Skeletal muscle tissue (tissue), 3 donors: ENCODE measurements at regions not wholly inside any gene's neighbourhood (a gene's known extent, or its start where the extent isn't known, plus 50 kb on each side); places are given as distances from the start of the nearest gene placed in this dataset.

Source experiments
- H3K27ac ChIP-seq: one replicate; pipeline ENCODE4 v1.7.0; 2013; ENCODE audit warnings: mild to moderate bottlenecking, low read depth, low read length, inconsistent platforms
- H3K27me3 ChIP-seq, 3 donors: one replicate each; pipeline ENCODE4 v1.7.0; 2013; ENCODE audit warnings: low read length in 3 of 3; ENCODE audit not compliant: control insufficient read depth in 3 of 3, insufficient read depth in 3 of 3
- H3K36me3 ChIP-seq, 3 donors: one replicate each; pipeline ENCODE4 v1.7.0; 2013; ENCODE audit warnings: low read length in 3 of 3; ENCODE audit not compliant: control insufficient read depth in 3 of 3, insufficient read depth in 3 of 3
- H3K4me1 ChIP-seq, 3 donors: one replicate each; pipeline ENCODE4 v1.7.0; 2013; ENCODE audit warnings: low read length in 3 of 3, mild to moderate bottlenecking in 3 of 3; ENCODE audit not compliant: control insufficient read depth in 3 of 3, insufficient read depth in 3 of 3
- H3K4me3 ChIP-seq, 3 donors: one replicate each; pipeline ENCODE4 v1.7.0; 2013; ENCODE audit warnings: low read length in 3 of 3
- H3K9ac ChIP-seq, 3 donors: one replicate each; pipeline ENCODE4 v1.7.0; 2013; ENCODE audit warnings: low read length in 3 of 3, mild to moderate bottlenecking in 3 of 3, moderate library complexity in 2 of 3, low read depth in 1 of 3
- H3K9me3 ChIP-seq, 3 donors: one replicate each; pipeline ENCODE4 v1.7.0; 2013; ENCODE audit warnings: low read length in 3 of 3; ENCODE audit not compliant: control insufficient read depth in 3 of 3
- donor health status: Osteomylitis.

DNA sequence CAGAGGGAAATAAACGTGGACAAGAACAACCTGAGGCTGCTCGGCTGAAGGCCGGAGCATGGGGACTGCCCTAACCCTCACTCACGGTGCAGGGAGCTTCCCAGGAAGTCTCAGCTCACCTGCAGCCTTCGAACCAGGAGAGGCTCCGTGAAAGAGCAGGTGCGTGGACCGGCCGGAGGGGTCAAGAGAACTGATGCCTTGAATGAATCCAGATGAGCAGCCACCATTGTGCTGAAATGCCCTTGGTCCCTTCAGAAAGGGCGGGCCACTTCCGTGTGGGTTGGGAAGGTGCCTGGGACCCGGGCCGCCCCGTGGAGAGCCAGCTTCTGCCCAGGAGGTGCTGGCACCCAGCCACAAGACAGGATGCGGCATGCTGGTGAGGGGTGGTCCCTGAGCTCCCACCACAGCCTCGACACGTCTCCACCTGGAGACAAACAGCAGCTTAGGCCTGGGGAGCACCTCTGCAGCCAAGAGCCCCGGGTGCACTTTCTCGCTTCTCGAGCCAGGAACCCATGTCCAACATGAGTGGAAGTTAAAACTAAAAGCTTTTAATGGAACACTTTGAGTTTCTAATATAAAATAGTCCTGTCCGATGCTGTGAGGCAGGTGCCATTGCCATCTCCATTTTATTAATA, 83.5 kb downstream of the TTLL2 start:
- Histone ChIP-seq H3K4me3 (no peak overlapping the region), H3K36me3 (no peaks in the 10 kb centered on the region)

DNA sequence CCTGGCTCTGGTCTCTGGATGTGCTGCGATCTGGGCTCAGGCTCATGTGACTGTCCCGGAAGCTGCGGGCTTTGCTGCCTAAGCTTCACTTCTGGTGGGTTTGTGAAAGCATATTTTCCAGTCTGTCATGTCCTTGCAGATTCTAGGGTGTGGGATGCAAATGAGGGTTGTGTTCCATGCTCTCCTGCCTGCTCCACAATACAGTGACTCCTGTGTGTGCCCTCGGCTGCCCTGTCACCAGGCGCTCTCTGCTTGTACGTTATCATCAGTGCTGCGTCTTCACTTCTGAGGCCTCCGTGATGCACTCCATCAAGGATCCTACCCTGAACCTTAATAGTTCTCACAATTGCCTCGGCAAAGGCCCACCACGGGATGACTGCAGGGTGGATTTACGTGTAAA, 84.2 kb downstream of the TTLL2 start:
- H3K4me1 ChIP-seq, result no peaks in the 10 kb centered on the region
- H3K4me3 ChIP-seq, result no peak overlapping the region
- peaks cover 4 to 39% (median 28%) of the 10 kb centered on the region in 3 donors for H3K27me3 ChIP-seq
- H3K9me3 ChIP-seq, result no peaks in the 10 kb centered on the region
- no peaks in the 10 kb centered on the region for H3K36me3 ChIP-seq
- H3K9ac ChIP-seq, result peak overlapping the region in 1 of 3 donors; percentile 8
- H3K27ac ChIP-seq, result no peak overlapping the region

More for the DNA sequence above, 83.5 kb downstream of the TTLL2 start:
- H3K9ac ChIP-seq, result no peak overlapping the region
- no peaks in the 10 kb centered on the region for H3K9me3 ChIP-seq
- H3K27me3 ChIP-seq, result peaks cover 4 to 39% (median 31%) of the 10 kb centered on the region in 3 donors
- no peak overlapping the region for H3K27ac ChIP-seq
- no peaks in the 10 kb centered on the region for H3K4me1 ChIP-seq

GRCh38 chr6:167409694-167410093, 84.8 kb downstream of the TTLL2 start:
- Histone ChIP-seq H3K36me3 (no peaks in the 10 kb centered on the region), H3K9me3 (no peaks in the 10 kb centered on the region), H3K9ac (no peak overlapping the region), H3K4me3 (no peak overlapping the region), H3K4me1 (no peaks in the 10 kb centered on the region), H3K27me3 (peaks cover 3 to 34% (median 22%) of the 10 kb centered on the region in 3 donors), H3K27ac (no peak overlapping the region)

DNA sequence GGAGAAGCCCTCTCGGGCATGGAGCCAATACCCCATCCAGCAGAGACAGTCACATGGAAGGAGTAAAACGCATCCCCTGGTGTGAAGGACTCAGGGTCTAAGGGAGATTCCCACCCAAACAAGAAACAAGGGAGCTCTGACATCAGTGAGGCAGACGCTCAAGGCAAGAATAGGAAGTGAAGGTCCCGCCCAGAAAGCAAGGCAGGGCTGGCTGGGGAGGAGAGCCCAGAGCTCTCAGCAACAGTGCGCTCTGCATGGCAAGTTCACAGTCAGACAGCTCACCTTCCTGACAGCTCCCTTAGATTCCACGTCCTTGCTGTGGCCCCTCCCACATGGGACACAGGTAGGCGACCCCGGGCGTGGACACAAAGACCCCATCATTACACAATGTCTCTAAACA, 85.6 kb downstream of the TTLL2 start:
- no peaks in the 10 kb centered on the region for H3K4me1 ChIP-seq
- no peak overlapping the region for H3K27ac ChIP-seq
- no peaks in the 10 kb centered on the region for H3K36me3 ChIP-seq
- H3K9me3 ChIP-seq, result no peaks in the 10 kb centered on the region
- no peak overlapping the region for H3K4me3 ChIP-seq
- H3K9ac ChIP-seq, result no peak overlapping the region
- H3K27me3 ChIP-seq, result peaks cover 0 to 28% (median 19%) of the 10 kb centered on the region in 3 donors

- H3K4me3 ChIP-seq, result no peak overlapping the region
- no peak overlapping the region for H3K9ac ChIP-seq
- H3K27me3 ChIP-seq, result peaks cover 0 to 30% (median 12%) of the 10 kb centered on the region in 3 donors
- H3K9me3 ChIP-seq, result no peaks in the 10 kb centered on the region
- no peaks in the 10 kb centered on the region for H3K4me1 ChIP-seq
- H3K36me3 ChIP-seq, result no peaks in the 10 kb centered on the region
- H3K27ac ChIP-seq, result no peak overlapping the region
Measured at GRCh38 chr6:167412506-167412905, 87.6 kb downstream of the TTLL2 start.

GRCh38 chr6:167415441-167415961, 90.6 kb downstream of the TTLL2 start:
- Histone ChIP-seq H3K4me1 (no peaks in the 10 kb centered on the region), H3K9me3 (no peaks in the 10 kb centered on the region), H3K27ac (no peak overlapping the region), H3K36me3 (no peaks in the 10 kb centered on the region), H3K9ac (no peak overlapping the region), H3K4me3 (no peak overlapping the region), H3K27me3 (peaks cover 0 to 35% (median 12%) of the 10 kb centered on the region in 3 donors)

DNA sequence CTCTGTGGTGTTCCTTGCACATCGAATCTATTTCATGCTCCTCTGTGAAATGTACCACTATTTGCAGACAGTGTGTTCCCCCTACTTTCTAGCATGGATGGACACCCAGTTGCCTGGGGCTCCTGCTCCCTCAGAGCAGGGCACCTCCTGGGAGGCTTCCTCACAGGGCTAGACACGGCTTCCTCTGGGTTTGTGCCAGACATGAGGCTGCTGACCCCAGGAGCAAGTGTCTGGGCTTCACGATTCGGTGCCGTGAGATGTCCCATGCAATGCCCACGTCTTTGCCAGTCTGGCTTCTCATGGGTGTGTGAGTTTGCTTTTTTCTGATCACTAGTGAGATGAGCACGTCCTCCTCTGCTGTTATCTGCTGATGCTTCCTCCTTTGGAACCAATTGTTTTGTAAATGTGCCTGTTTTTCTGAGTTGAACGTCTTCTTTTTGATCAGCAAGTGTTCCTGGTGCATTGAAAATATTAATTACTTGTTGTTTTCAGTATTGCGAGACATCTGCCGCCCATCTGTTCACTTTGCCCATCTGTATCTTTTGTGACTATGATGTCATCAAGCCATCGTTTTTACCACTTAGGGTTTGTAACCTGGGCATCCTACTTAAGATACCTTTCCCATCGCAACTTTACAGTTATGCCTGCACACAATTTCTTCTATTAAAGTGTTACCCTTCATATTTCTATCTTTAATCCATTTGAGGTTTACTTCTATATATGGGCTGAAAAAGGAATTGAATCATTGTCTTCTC, 92.0 kb downstream of the TTLL2 start:
- Histone ChIP-seq H3K27ac (no peak overlapping the region), H3K27me3 (peaks cover 0 to 43% (median 8%) of the 10 kb centered on the region in 3 donors), H3K4me1 (no peaks in the 10 kb centered on the region), H3K4me3 (no peak overlapping the region), H3K9ac (no peak overlapping the region), H3K36me3 (no peaks in the 10 kb centered on the region), H3K9me3 (no peaks in the 10 kb centered on the region)

DNA sequence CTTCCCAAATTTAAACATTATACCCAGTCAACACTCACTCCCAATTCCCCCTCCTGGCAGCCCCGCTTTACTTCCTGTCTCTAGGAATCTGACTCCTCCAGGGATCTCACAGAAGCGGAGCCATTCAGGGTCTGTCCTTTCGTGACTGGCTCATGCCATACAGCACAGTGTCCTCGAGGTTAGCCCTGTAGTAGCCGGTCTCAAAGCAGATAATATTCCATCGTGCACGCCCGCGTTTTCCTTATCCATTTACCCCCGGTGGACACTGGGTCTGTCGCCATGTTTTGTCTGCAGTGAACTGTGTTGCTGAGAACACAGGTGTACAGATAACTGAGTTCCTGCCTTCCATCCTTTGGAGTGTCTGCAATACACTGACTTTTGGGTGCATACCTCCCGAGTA, 95.3 kb downstream of the TTLL2 start:
- Histone ChIP-seq H3K36me3 (no peaks in the 10 kb centered on the region), H3K27me3 (peaks cover 0 to 29% (median 11%) of the 10 kb centered on the region in 3 donors), H3K9ac (no peak overlapping the region)

GRCh38 chr6:167420858-167421766, 96.2 kb downstream of the TTLL2 start:
- no peaks in the 10 kb centered on the region for H3K9me3 ChIP-seq
- no peak overlapping the region for H3K9ac ChIP-seq
- H3K4me3 ChIP-seq, result no peak overlapping the region
- H3K36me3 ChIP-seq, result no peaks in the 10 kb centered on the region
- peaks cover 0 to 24% (median 15%) of the 10 kb centered on the region in 3 donors for H3K27me3 ChIP-seq
- no peaks in the 10 kb centered on the region for H3K4me1 ChIP-seq
- no peak overlapping the region for H3K27ac ChIP-seq

More for the DNA sequence above, 95.3 kb downstream of the TTLL2 start:
- no peaks in the 10 kb centered on the region for H3K4me1 ChIP-seq
- no peak overlapping the region for H3K4me3 ChIP-seq
- no peak overlapping the region for H3K27ac ChIP-seq
- no peaks in the 10 kb centered on the region for H3K9me3 ChIP-seq
